Stimulated activated CD4-positive, alpha-beta T cell treated with anti-CD3 and anti-CD28 coated beads, Interleukin-4, amount 100 ng/mL, for 4 hours (primary cell): ENCODE measurements at regions not wholly inside any gene's neighbourhood (a gene's known extent, or its start where the extent isn't known, plus 50 kb on each side); places are given as distances from the start of the nearest gene placed in this dataset.

Experiments used
- DNase-seq, 2 experiments: peaks; one replicate each; pipeline ENCODE4 v3.0.0-alpha.2; 2020

- peak in 1 of 2 experiments; percentile 48 for DNase-seq
These were observed 147.6 kb downstream of the KLF13 start for GRCh38 chr15:31474059-31474868.

- DNase-seq = no peak
These were observed 149.7 kb downstream of the KLF13 start for GRCh38 chr15:31476236-31476810.

DNA sequence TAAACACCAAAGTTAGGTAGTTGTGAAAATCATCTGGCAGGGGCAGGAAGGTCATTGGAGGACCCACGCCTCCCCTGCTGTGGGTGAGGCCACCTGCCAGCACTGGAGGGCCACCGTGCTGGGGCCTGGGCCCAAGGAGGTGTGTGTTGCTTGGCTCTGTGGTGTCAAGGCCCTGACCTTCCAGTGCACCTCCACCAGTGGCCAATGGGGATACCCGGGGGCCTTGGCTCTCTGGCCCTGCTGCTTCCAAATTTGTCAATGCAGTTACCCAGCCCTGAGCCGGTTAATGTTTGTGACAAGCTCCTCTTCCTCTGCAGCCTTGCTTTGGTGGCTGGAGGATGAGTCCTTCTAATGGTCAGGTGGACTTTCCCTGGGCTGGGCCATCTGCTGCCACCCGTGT is 150.2 kb downstream of the KLF13 start:
- no peak for DNase-seq

DNA sequence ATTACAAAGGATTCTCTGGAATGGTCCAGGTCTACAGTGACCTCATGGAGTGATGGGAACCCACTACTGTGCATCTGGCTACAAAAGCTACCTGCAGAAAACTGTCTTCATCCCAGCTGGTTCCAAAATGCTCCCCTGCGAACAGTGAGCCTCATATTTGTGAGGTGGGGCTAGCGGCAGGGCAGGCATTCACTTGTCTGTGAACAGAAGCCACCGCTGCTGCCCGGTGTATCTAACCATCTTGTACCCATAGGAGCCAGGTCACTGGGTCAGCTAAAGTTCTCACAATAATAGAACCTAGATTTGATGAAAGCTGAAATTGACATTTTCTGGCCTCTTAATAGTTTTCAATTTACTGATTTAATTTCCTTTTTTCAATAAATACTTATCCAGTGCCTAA is 150.7 kb downstream of the KLF13 start:
- no peak for DNase-seq

DNA sequence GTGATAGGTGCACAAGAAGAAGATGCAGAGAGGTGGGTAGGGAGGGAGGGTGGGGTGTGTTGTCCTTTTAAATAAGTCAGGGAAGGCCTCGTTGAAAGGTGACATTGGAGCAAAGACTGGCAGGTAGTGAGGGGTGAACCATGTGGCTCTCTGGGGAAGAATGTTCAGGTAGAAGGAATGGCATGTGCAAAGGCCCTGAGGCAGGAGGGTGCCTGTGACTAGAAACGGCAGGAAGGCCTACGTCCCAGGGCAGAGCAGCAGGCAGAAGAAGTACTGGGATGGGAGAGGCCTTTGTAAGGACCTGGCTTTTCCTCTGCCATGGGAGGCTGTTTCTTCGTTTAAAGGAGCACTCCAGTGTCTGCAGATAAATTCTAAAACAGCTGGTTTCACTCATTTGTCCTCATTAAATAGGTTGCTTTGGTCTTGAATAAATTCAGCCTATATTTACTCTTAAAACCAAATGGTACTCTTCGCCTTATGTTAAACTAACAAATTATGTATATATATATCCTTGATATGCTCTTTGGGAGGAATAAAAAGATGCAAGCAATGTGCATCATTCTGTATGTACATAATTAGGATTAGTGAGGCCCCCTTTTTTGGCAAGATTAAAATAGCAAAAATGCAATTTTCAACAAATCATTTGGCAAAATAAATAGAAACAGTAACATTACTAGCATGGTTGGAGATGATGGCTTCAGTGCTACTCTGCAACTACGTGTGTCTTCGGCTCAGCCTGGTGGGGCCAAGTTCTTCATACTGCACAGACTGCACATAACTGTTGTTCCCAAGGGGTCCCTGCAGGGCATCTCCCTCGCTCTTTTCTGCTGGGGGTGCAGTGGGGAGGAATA is 151.4 kb downstream of the KLF13 start:
- DNase-seq = no peak

DNA sequence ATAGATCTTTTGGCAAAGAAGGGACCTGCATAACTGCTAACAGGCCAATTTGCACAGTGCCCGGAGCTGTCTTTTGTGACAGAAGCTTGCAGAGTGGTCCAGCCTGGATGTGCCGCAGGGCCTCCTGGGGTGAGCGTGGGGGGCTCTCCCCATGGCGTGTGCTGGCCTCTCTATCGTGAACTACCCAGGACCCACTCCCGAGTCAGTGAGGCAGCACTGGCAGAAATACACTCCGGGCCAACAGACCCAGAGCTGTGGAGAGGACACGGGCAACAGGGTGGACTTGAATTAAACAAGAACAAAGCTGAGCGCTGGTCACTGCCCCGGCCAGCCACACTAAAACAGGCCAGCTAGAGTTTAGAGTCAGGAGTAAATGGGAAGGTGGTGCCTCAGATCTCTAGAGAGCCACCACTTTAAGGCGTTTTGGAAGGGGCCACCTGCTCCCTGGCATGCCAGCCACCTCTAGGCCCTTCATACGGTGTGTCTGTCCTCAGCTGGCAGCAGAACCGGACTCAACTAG is 152.1 kb downstream of the KLF13 start:
- no peak for DNase-seq

GRCh38 chr15:31480356-31481025 is 153.9 kb downstream of the KLF13 start:
- no peak for DNase-seq

DNA sequence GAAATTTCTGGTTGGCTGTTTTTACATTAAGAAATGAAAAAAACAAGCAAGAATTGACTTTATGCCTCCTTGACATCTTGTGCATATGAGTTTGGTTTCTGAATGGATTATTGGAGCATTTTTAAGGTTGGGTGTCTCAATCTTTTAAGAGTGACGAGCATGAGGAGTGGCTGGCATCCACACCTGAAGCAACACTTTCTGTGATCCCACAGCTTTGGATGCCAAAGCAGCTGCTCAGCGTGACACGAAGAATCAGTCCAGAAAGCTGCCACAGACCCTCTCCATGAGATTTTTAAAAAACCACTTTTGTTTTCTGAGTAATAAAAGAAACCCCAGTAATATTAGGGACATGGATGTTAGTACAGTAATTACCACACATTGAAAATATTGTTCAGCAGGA is 154.5 kb downstream of the KLF13 start:
- no peak for DNase-seq

DNA sequence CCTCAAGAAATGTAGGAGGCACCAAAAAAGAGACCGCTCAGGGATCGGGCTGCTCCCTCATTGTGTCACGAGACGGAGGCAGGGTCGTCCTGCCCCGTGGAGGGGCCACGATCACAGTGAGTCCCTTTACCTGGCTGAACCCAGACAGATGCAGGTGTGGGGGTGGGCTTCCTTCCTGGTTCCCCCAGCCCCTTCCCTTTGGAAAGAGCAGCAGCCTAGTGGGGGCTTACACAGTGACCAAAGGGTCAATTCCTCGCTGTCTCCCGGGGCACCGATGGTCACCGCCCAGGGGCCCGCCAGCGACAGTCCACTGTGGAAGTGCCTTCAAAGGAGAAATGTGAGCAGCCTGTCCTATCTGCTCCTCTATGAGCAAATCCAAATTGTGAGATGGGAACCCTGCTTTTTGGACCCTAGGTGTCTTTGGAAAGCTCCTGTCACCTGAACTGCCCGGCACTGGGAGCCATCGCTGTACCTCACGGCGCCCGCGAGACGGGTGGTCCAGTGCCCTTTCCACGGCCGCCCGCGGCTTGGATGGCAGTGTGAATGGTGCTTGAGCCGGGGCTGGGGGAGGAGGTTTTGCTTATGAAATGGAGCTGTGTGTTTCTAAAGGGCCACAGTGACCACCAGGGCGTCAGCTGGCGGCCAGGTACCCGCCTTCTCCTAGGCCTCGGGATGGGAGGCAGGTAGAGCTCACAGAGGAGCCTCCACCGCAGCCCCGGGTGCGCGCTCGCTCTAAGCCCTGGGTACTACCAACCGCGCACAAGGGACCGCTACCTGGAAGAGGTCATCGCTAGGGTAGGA is 155.7 kb downstream of the KLF13 start:
- no peak for DNase-seq

DNA sequence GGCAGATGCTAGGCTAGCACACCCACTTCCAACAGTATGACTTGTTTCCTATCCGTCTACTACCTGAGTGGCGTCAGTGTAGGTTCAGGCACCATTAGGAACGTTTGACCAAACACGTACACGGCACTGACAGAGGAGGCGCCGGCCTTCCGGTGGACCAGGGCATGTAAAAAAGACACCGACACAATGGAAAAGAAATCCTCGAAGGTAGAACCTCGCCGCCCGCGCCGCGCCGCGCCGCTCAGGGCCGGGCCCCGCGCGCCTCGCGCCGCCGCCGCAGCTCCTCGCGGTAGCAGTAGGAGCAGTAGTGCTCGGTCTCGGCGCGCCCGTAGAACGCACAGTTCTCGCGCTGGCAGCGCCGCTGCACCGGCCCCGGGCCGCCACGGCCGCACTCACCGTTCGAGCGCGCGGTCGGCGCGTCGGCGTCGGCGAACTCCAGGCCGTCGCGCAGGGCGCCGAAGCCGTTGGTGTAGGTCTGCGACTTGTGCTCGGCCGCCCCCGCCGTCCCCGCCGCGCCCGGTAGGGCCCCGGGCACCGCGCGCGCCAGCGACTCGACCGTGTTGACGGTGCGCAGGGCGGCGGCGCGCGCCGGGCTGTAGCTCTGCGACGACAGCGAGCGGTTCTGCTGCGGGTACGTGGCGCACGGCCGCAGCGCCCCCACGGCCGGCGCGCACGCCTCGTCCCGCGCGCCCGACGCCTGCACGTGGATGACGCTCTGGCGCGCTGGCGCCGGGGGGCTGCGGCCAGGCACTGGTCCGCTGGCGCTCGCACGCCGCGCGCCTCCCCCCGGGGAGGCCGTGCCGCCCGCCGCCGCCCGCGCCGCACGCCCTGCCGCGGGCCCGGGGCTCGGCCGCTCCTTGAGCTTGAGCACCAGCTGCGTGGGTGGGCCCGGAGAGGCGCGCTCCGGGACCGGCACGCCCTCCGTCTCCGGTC is 156.7 kb downstream of the KLF13 start:
- peak; percentile 51 to 54 for DNase-seq

GRCh38 chr15:31483986-31484951 is 157.6 kb downstream of the KLF13 start:
- peak; percentile 28 to 32 for DNase-seq

DNA sequence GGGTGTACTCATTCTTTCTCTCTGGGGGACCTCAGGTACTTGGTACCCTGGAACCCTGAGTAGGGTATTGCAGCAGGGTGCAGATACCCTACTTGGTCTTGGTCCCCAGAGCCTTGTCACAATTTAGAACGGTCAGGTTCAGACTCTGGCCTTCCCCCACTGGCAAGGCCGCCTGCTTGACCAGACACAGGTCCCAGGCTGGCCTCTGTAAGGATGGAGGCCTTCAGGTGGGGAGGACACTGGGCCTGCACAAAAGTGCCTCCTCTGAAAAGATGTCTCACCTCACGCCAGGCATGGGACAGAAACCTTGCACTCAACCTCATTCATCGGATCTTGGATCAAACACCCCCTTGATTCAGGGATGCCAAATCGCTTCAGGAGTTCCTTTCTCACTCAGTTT is 158.4 kb downstream of the KLF13 start:
- no peak for DNase-seq

GRCh38 chr15:31485431-31485830 is 158.8 kb downstream of the KLF13 start:
- DNase-seq = no peak

- DNase-seq = no peak
These were observed 159.4 kb downstream of the KLF13 start for GRCh38 chr15:31485911-31486461.

DNA sequence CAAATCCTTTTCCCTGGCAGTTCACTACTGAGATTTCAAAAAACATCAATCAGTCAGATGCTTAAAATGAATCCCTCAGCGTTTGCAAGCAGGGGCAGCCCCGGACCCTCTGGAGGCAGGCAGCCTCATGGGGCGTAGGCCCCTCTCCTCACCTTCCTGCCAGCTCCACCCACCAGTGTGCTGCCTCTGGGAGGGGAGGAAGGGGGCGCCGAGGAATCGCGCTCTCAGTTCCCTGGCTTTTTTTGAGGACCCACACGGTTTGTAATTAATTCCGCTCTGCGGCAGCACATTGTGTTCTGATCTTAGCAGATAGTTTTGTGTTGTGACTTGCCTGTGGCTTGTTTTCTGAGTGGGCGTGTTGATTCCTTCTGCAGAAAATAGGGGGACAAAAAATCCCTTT is 159.9 kb downstream of the KLF13 start:
- DNase-seq = no peak

DNA sequence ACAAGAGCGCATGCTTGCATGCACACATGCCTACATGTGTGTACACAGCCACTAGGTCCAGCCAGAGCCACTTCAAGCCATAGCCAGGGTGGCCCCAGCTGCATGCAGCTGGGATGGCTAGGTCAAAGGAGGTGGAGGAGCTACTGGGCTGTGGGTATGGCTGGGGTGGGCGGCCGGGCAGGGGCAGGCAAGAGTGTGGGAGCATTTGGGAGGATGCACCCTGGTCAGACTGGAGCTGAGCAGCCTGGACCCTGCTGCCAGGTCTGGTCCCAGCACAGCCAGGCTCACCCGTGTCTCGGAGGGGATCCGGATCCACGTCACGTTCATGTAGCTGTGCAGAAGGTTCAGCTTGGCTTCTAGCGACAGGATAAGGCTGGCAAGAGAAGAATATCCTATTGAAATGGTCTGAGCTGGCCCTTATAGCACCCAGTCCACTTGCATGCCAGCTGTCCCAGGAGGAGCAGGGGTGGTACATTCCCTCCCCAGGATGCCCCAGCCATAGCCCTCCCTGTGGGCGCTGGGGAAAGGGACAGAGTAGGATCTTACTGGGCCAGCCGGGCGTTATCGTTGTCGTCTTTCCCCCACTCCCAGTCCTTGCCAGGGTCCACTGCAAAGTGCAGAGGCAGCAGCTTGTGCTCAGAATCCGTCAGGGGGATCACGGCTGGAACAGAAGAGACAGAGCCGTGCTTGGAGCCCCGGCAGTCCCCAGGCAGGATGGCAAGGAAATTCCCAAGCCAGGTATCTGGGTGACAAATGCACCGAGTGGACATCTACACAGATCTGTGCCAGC is 160.5 kb downstream of the KLF13 start:
- DNase-seq = no peak

DNA sequence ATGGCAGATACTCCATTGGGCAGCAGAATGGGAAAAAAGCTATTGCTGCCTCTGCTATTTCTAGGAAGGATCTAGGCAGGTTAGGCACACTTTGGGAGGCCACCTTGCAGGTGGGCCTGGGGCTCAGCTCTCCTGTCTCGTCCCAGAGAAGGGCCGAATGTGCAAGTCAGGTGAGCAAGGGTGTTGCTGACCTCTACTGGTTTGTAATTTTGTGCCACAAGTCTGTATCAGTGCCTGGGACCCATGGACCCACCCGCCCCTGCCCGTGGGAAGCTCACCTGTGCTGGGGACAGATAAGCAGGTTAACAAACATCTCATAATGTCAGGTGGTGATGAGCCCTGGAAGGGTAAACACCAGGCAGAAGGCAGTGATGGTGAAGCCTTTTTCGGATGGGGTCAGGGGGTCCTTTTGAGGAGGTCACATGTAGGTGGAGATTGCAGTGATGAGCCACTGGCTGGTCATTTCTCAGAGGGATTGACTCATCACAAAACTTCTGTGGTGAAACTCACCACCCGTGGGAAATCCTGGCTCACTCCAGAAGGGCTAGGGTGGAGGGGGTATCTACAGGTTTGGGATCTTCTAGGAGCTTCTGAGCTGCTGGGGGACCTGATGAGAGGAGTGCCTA is 161.3 kb downstream of the KLF13 start:
- DNase-seq = no peak
